ENCODE measurements at regions not wholly inside any gene's neighbourhood (a gene's known extent, or its start where the extent isn't known, plus 50 kb on each side); places are given as distances from the start of the nearest gene placed in this dataset.

DNA sequence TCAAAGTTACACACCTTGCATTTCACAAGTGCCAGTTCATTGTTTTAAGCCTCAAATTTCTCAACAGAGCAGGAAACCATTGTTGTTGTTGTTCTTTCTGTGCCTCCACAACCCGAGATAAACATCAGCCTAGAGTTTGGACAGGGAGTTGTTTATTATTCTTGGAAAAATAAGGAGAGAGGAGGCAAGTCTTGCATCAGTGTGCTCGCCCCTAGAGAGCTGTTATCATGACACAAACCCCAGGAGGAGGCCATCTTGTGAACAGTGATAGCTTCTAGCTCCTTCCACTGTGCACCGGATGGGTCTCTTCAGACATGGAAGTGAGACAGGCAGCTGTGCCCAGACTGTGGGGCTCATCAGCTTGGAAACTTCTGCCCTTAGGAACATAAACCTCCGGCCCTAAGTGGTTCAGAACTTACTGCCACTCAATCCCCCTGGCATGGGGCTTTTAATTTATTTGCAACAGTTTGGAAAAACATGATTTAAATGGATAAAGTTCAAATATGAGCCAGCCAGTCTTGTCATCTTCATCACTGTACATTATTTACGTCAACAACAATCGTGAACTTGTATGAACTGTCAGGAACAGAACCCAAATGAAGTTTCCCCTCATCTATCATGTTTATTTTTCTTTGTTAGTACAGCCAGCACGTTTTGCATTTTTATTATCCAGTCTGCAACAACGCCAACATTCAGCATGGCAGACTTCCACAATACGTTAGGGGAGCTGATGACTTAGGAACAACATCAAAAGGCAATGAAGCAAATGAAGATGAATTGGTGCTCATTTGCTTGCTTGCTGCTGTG, 181.7 kb upstream of the S1PR3 start:
- POLR2A ChIA-PET, result no interaction called here
- CTCF ChIA-PET, result interaction anchor here (0.9 to 1.4 kb wide), 2 partner anchors 11 to 18 kb away, joined by 3 to 4 read pairs; no protein-coding TSS in a partner anchor
- no peak overlapping the region for H3K4me3 ChIP-seq (ENCODE audit: low read depth, low read length)
- TF ChIP-seq CTCF (IDR thresholded peaks at IDR 0.05; ENCODE audit: insufficient read depth, low read length, missing control alignments), result no peak
- DNase-seq (ENCODE audit: low read depth, low spot score), result no peak

DNA sequence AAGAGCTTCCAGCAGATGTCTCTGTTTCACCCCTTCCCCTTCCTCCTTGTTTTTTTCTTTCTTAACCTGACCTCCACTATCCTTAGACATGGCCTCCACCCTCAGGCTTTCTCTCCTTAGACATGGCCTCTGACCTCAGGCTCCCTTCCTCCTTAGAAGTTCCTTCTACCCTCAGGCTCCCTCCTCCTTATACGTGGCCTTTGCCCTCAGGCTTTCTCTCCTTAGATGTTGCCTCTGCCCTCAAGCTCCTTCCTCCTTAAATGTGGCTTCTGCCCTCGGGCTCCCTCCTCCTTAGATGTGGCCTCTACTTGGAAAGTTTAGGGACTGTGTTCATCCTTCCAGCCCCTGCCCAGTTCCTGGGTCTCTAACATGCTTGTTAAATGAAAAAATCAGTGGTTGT, 180.4 kb upstream of the S1PR3 start:
- POLR2A ChIA-PET, result no interaction called here
- no peak overlapping the region for H3K4me3 ChIP-seq (ENCODE audit: low read depth, low read length)
- no peak for TF ChIP-seq CTCF (IDR thresholded peaks at IDR 0.05; ENCODE audit: insufficient read depth, low read length, missing control alignments)
- CTCF ChIA-PET, result interaction anchor here (1.4 kb wide), 1 partner anchor 12 kb away, joined by 4 read pairs; no protein-coding TSS in a partner anchor
- DNase-seq (ENCODE audit: low read depth, low spot score), result no peak

DNA sequence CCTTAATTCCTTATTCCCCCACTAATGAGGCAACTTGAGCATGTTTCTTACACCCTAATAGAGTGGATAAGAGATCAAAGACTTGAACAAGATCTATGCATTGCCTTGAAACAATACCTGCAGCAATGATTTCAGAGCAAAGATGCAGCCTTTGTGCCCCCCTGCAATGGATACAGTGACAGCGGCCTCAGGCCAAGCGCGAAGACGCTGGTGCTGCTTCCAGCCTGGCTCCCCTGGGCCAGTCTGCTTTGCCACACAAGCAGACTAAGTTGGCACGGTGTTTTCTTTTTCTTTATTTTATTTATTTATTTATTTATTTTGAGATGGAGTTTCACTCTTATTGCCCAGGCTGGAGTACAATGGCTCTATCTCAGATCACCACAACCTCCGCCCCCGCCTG, 179.8 kb upstream of the S1PR3 start:
- no peak for TF ChIP-seq CTCF (IDR thresholded peaks at IDR 0.05; ENCODE audit: insufficient read depth, low read length, missing control alignments)
- ChIA-PET POLR2A (no interaction called here), CTCF (no interaction called here)
- H3K4me3 ChIP-seq (ENCODE audit: low read depth, low read length), result no peak overlapping the region
- no peak for DNase-seq (ENCODE audit: low read depth, low spot score)

GRCh38 chr9:88812938-88813637, 178.2 kb upstream of the S1PR3 start:
- no peak overlapping the region for H3K4me3 ChIP-seq (ENCODE audit: low read depth, low read length)
- DNase-seq (ENCODE audit: low read depth, low spot score), result no peak
- TF ChIP-seq CTCF (IDR thresholded peaks at IDR 0.05; ENCODE audit: insufficient read depth, low read length, missing control alignments), result no peak
- POLR2A ChIA-PET, result no interaction called here
- CTCF ChIA-PET, result no interaction called here

- ChIA-PET CTCF (no interaction called here), POLR2A (interaction anchor here (0.8 kb wide), 1 partner anchor 68 kb away, joined by 3 read pairs; no protein-coding TSS in a partner anchor)
- H3K4me3 ChIP-seq (ENCODE audit: low read depth, low read length), result no peak overlapping the region
- no peak for TF ChIP-seq CTCF (IDR thresholded peaks at IDR 0.05; ENCODE audit: insufficient read depth, low read length, missing control alignments)
- no peak for DNase-seq (ENCODE audit: low read depth, low spot score)
These were observed 177.5 kb upstream of the S1PR3 start for GRCh38 chr9:88813638-88814209.

DNA sequence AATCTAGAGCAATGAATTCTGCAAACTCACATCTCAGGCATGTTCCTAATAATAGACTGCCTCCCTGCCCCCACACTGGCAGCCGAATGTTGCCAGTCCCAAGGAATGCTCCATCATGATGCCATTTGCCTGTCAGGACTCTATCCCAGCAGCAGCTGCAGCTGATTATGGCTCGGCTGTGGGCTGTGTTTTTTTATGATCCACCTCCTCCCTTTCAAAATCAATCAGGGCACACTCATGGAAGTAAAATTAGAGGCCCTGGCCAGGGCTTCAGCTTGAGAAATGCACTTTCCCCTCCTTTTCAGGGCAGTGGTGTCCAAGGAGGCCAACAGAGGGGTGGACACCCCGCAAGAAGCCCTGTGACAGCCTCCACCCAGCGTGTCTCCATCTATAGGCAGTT, 176.7 kb upstream of the S1PR3 start:
- no peak for TF ChIP-seq CTCF (IDR thresholded peaks at IDR 0.05; ENCODE audit: insufficient read depth, low read length, missing control alignments)
- H3K4me3 ChIP-seq (ENCODE audit: low read depth, low read length), result no peak overlapping the region
- DNase-seq (ENCODE audit: low read depth, low spot score), result peak; percentile 70
- CTCF ChIA-PET, result interaction anchor here (1.3 kb wide), 1 partner anchor 11 kb away, joined by 3 read pairs; no protein-coding TSS in a partner anchor
- POLR2A ChIA-PET, result interaction anchor here (0.8 to 1.1 kb wide), 2 partner anchors 12 to 69 kb away, joined by 3 read pairs; no protein-coding TSS in a partner anchor

All from AG04449 (cell line).